GM18498 (cell line): ENCODE measurements at regions not wholly inside any gene's neighbourhood (a gene's known extent, or its start where the extent isn't known, plus 50 kb on each side); places are given as distances from the start of the nearest gene placed in this dataset.

ENCODE experiments used
- ATAC-seq: cut with Tn5 transposase; IDR thresholded peaks from one replicate; pipeline ENCODE4 v1.9.1; 2021; ENCODE audit warnings: mild to moderate bottlenecking, moderate library complexity; ENCODE audit not compliant: unreplicated experiment

DNA sequence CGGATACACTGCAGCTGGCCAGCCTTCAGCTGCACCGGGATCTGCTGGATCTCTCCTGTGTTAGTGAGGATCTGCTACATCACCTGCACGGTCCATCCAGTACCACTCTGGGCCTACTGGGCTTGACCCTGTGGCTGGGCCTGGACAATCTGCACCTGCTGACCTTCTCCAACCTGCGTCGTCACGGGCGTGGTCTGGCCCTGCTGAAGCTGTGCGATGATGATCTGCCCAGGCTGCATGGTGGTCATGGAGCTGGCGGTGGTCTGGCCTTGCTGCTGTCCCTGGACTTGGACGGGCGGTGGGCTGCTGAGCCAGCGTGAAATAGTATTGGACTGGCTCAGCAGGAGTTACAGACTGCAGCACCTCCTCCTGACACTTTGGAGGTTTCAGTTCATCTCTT lies 137.1 kb upstream of the GAS1 start:
- ATAC-seq = no peak

DNA sequence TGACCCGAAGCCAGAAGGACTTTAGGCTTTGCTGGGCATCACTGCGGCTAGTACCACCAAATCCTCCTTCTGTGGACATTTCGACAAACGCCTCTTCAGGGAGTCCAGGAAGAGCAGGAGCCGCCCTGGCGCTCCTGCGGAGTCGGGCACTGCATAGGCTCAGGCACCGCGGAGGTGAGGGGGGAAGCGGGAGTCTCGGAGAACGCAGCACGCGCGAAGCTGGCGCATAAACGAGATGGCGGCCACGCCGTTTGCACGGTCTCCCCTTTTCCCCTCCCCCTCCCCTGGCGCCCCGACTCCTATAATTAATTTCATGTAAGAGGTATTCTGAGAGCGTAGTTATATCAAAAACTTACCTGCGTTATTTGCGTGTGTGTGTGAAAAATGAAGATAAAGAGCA lies 137.8 kb upstream of the GAS1 start:
- ATAC-seq = no peak

DNA sequence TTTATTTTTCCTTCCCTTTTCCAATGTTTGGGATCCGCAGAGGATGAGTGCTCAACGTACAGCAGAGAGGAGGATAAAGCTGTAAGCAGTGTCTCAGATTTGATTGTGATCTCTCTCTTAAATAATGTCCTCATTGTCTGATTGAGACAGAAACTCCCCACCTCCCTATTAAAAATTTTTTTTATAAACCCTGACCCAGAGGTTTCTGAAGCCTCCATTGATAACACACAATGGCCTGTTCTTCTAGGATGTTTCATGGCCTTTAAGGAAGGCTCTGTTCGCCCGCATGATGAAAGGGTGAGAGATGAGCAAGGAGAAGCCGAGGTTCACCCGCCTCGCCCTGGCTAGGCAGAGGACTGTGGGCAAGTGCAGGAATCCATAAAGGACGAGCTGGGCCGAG lies 138.2 kb upstream of the GAS1 start:
- ATAC-seq = no peak

DNA sequence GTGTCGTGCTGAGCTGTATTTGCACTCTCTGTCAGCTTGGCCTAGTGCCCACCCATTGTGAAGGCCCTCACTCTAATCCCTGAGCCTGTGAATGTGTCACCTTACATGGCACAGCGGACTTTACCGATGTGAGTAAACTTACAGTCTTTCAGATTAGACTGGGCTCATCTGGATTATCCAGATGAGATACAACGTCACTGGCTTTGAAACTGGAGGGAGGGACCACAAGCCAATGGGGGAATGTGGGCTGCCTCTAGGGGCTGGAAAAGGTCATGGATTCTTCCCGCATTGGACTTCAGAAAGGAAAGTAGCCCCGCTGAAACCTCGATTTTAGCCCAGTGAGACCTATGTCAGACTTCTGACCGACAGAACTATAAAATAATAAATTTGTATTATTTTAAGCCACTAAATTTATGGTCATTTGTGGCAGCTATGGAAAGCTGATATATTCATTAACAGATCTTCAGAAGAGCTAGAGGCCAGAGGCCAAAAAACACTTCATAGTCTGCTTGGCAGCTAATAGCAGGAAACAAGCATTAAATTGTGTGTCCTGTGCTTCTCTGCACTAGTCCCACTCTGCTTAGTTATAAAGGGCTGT lies 139.0 kb upstream of the GAS1 start:
- no peak for ATAC-seq

DNA sequence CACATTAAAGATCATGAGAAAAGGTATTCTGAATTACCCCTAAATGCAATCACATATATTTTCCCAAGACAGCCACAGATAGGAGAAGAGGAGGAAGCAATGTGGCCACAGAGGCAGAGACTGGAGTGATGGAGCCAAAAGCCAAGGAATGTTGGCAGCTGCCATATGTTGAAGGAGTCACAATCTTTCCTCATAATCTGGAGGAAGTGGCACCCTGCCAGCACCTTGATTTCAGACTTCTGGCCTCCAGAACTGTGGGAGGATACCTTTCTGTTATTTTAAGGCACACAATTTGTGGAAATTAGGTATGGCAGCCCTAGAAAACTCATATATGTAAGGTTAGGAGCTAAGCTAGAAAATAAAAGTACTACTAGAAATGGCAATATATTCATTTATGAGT lies 139.9 kb upstream of the GAS1 start:
- ATAC-seq = no peak

DNA sequence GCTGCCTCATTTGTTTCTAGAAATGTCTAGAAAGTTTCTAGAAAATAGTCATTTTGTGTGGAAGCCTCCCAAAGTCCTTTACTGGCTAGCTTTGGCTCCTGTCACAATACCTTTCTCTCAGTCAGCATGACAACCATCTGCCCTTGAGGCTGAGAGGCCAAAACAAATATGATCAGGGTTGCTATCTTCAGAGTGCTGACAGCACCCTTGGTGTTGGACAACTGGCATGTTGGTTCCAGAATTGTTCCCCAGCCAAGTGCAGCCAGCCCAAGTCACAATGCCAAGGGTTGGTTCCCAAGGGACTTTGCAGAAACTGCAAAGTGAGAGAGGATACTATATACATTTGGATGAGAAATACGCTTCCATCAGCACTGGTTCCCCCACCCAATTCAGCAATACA lies 140.9 kb upstream of the GAS1 start:
- no peak for ATAC-seq

DNA sequence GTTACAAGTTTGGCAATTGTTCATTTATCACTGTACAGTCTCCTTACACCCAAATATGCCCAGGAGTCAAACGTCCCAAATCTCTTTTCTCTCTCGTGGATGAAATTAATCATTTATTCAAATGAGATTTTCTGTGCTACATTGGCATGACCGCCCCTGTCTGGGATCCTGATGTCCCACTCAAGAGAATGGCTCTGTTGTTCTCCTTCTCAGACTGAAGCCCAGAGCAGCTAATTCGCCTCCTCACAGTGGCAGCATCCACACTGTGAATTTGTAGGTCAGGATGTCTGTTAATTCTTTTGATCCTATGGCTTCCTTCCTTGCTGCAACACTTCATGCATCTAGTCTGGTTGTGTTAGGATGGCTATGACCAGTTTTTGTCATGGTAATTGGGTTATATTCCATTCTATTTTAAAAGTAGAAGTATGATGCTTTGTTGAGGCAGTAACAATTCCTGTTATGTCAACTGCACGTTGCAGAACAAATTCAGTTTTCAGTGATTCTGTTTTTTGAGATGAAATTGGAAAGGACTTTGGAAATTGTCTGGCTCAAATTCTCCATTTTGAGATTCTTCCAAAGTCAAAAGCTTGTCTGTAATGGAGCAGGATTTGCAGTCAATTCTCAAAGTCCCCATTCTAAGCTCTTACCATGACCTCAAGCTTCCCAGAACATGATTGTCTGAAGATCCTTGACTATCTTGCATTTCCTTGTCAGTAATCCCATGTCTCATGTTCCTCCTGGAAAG lies 141.5 kb upstream of the GAS1 start:
- no peak for ATAC-seq

DNA sequence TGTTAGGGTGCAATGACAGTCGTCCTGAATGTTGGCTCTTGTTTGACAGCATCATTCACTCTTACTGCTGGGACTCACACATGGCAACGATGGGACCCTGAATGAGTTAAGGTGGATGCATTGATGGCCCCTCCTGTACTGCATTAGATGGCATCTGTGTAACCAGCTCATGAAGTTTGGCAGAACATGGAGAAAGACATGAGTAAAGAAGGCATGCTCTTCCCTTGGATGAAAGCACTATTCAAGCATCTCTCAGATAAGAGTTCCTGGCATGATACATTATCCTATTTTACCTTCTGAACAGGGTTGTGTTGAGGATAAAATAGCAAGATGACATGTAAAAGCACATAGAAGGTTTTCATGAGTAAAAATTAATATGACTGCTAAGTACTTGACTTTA lies 142.2 kb upstream of the GAS1 start:
- ATAC-seq = no peak

DNA sequence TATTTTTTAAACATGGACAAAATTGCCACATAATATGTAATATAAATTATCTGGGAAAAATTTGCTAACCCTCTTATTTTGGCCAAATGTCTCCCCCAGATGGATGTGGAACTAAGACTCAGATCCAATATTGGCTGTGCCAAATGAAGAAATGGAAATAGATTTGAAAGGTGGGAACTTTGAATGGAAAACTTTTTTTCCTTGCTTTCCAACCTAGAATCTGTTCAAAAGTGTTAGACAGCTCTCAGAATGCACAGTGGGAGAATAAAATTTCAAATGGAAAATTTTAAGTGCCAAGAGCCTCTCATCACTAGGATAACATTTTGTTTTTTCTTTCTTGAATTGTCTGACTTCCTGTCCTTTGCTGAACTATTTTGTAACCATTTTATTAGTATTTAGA lies 142.6 kb upstream of the GAS1 start:
- ATAC-seq = no peak

DNA sequence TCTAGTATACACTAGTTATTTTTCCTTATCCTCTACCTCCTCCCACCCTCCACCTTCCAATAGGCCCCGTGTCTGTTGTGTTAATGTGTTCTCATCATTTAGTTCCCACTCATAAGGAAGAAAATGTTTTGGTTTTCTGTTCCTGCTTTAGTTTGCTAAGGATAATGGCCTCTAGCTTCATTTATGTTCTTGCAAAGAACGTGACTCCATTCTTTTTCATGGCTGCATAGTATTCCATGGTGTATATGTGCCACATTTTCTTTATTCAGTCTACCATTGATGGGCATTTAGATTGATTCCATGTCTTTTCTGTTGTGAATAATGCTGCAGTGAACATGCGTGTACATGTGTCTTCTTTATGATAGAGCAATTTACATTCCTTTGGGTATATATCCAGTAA lies 146.5 kb upstream of the GAS1 start:
- ATAC-seq = no peak

DNA sequence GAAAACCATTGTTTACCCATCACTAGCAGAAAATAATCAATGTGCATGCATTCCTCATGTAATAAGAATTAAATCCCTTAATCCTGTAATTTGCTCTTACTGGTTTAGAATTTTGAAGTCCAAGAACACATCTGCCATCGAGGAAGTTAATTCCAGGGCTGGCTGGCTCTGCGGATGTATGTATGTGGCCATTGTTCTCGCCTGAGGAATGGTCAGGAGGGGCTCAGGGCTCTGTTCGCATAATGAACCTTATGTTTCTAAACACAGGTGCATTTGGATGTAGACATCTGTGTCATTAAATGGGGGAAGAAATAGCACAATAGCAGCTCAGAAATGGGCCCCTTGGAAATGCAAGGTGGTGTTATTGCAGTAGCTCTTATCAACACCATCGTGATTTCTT lies 148.6 kb upstream of the GAS1 start:
- ATAC-seq = no peak

DNA sequence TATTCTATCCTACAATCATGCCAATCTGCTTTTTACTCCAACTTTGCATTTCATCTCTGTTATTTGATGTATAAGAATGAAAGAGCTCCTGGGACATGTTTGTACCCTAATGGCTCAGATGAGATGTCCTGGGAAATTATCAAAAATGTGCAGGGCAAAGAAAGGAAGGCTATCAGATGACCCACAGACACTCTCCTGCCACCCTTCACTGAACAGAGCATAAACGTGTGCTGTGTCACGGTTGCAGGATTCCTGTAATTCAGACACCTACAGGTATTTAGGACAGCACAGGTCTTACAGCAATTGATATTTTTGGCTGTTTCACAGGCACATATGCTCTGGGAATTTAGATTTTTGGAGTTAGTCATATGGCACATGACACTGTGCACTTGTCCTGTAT lies 149.2 kb upstream of the GAS1 start:
- no peak for ATAC-seq

DNA sequence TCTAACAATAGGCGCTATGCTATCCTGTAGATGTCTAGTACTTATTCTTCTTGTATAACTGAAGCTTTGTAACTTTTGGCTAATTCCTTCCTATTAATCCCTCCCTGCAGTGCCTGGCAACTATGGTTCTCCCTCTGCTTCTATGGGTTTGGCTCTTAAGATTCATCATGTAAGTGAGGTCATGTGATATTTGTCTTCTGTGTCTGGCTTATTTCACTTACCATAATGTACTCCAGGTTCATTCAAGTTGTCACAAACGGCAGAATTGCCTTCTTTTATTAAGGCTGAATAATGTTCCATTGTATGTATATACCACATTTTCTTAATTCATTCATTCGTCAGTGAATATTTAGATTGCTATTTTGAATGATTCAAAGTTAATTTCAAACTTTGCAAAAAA lies 149.9 kb upstream of the GAS1 start:
- ATAC-seq = no peak

DNA sequence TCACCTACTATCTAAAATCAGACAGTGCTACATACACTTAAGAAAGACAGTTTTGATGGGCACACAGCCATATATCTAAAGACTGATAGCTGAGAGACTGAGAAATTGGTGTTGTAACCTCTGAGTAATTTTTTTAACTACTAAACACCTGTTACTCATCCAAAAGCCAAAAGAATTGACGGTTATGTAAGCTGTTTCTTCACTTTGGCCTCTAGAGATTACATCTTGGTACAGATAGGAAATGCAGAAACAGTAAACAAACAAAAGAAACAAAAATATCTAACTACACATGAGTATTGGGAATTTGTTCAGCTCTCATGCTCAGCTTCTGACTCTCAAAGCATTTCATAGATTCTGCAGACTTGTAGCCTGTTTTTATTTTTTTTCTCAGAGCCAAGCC lies 152.1 kb upstream of the GAS1 start:
- ATAC-seq = no peak

DNA sequence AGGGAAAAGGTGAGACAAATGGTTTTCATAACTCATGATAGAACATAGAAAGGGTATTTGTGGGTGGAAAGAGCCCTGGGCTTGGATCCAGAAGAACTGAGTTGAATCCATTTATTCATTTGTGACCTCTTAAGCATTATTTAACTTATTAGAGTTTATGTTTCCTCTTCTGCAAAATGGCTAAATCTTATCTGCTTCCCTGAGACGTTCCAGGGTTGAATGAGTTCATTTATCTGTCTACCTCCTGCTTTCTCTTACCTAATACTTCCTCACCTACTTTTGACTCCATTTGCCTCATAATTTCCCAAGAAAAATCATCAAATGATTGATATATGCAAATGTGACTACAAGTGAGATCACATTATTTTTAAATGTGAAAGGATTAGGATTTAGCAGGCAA lies 152.7 kb upstream of the GAS1 start:
- ATAC-seq = no peak

DNA sequence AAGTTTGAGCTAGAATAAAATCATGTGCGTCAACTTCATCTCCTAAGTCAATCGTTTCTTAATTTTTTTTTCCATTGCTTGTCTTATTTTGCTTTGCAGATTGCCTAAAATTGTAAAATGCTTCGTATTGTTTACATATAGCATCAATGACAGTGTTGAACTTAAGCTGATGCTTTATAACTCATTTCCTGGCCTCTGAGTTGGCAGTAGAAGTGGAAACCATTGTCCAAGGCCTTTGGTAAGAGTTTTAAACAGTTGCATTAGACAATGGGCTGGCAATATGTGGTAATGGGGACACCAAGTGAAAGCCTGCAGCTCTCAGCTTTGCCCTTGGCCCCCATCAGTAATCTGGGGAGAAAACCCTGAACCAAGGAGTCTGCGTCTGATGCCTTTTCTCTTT lies 154.8 kb upstream of the GAS1 start:
- no peak for ATAC-seq

DNA sequence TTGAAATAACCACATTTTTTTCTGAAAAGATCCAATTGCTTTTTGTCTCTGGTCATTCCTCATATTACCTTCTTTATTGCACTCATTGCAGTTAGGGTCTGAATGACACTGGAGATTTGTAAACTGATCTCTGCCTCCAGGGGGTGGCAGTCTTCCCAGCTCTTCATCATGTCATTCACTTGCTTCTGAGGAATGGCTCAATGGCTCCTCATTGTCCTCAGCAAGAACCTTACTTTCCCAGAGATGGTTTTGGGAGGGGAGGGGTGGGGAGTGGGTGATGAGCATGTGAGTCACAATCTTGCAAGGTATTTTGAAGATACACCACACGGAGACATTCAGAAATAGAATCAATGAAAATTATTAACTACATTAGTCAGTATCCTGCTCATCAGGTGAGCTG lies 159.8 kb upstream of the GAS1 start:
- no peak for ATAC-seq

DNA sequence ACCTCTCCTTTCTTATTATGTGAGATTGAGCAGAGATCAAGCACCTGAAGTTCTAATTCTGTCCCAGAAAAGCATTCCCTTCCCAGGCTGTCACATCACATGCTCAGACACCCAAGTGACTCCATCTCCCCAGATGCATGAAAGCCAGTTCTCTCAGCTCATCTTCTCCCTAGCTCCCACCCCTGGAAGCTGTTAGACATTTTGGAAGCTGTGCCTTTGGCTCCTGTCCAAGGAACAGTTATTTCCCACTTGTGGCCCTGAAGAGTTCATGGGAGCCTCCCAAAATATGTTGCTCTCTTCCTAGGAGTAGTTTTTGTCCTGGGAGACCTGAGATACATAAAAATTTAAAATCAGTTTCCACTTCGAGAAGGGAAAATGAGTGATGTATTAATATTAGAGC lies 161.4 kb upstream of the GAS1 start:
- ATAC-seq = no peak

DNA sequence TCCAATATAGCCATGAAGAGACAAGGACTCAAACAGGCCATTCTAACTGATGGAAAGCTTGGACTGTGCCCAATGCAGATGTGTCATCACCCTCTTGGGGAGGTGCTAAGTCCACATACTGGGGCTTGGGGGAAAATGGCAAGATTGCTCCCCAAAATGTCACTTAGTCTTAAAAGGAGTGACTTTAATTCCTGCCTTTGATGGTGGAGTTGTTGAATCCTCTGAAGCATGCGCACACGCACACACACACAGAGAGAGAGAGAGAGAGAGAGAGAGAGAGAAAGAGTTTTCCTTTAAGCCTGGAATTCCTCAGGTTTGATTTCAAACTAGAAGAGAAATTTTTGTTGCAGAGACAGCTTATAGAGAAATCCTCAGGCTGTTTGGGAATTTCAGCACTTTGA lies 161.9 kb upstream of the GAS1 start:
- ATAC-seq = no peak

DNA sequence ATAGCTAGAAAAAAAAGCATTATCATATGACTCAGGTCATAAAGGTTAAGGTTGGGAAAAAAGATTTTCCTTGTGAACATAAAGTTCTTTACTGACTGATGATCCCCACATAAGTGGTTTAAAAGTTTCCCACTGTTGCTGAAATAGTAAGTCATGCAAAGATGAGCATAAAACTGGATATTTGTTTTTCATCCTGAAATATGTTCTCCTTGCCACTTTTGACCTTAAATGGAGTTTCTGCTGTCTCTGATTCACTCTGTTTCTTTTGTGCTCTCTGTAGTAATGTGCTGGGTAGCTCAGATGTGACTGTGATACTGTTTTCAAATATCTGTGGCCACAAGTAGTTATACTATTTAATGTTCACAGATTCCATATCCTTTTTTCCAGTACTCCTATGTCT lies 162.5 kb upstream of the GAS1 start:
- ATAC-seq = no peak

DNA sequence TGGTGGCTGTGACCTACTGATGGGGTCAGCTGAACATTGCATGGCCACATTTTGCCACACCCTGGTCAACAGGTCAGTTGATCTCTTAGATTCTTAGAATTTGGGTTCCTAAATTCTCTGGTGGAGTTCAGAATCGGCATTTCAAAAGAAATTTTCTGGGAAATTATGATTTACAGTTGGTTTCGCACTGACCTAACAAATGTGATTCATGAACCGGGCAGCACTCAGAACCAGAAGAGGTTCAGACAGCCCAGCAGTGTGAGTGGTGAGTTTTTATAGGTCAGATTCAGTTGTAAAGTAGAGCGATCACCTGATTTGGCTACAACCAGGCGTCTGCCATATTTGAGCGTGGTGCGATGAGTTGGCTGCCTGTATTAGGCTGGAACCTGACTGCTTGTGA lies 163.7 kb upstream of the GAS1 start:
- ATAC-seq = no peak

DNA sequence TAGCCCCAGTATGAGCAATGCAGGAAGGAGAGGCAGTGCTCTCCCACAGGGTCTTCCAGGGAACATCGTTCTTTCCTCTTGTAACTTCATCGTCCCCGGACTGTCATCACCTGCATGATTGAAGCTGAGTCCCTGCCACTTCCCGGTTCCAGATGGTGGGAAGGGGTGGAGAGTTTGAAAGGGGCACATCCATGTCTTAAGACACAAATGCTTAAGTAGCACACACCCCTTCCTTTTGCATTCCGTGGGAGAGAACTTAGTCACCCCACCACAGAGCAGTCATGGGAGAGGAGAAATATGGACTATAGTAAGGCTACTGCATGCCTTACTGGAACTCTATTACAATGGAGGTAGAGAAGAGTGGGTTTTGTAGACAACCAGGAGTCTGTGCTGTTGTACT lies 165.3 kb upstream of the GAS1 start:
- ATAC-seq = no peak

DNA sequence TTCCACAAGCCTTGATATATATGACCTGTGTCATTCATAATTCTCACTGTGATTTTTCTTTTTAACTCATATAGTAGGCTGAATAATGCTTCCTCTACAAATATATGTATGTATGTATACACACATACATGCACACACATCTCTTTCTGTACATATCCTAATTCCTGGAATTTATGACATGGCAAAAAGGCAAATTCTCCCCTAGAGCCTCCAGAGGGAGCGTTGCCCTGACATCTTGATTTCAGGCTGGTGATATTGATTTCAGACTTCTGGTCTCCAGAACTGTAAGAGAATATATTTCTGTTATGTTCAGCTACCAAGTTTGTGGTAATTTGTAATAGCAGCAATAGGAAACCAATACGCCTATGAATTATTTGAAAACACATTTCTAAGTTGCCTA lies 166.6 kb upstream of the GAS1 start:
- no peak for ATAC-seq
